Stimulated activated naive CD8-positive, alpha-beta T cell treated with anti-CD3 and anti-CD28 coated beads, Interleukin-15, amount 100 ng/mL, for 72 hours (primary cell): ENCODE measurements at regions not wholly inside any gene's neighbourhood (a gene's known extent, or its start where the extent isn't known, plus 50 kb on each side); places are given as distances from the start of the nearest gene placed in this dataset.
"Not testable (repeated sequence)": the region's sequence is repeated elsewhere in the genome, so short reads cannot be mapped to it uniquely, and the experiment has no call there.

ENCODE experiments used
- ATAC-seq: fragments of 150-1000 bp; cut with Tn5 transposase; 2 replicates; pipeline ENCODE4 v1.10.0; 2021; ENCODE audit warnings: mild to moderate bottlenecking, moderate library complexity
- DNase-seq, 2 donors: peaks; one replicate each; pipeline ENCODE4 v3.0.0; 2021 to 2022
- H3K27ac Mint-ChIP-seq, 2 donors: one replicate each; pipeline ENCODE4 v1.8.0; 2022; ENCODE audit warnings: mild to moderate bottlenecking in 2 of 2, mixed read lengths in 2 of 2, moderate library complexity in 2 of 2
- H3K27me3 Mint-ChIP-seq: one replicate; pipeline ENCODE4 v1.8.0; 2022; ENCODE audit warnings: mixed read lengths
- H3K4me1 Mint-ChIP-seq: one replicate; pipeline ENCODE4 v1.8.0; 2022; ENCODE audit warnings: mild to moderate bottlenecking, mixed read lengths
- H3K4me3 Mint-ChIP-seq, 2 donors: one replicate each; pipeline ENCODE4 v1.8.0; 2022; ENCODE audit warnings: mild to moderate bottlenecking in 2 of 2, mixed read lengths in 2 of 2, moderate library complexity in 1 of 2
- H3K9me3 Mint-ChIP-seq, 2 donors: one replicate each; pipeline ENCODE4 v1.8.0; 2022; ENCODE audit warnings: mixed read lengths in 2 of 2

- H3K27me3 Mint-ChIP-seq = peaks cover 47% of the 10 kb centered on the region
- ATAC-seq, H3K27ac Mint-ChIP-seq, H3K9me3 Mint-ChIP-seq, H3K4me3 Mint-ChIP-seq, H3K4me1 Mint-ChIP-seq, DNase-seq: not testable (repeated sequence)
Observed at GRCh38 chr4:55696424-55696823, 60.3 kb upstream of the NMU start.

GRCh38 chr4:55706541-55706940 lies 70.4 kb upstream of the NMU start:
- Mint-ChIP-seq H3K27ac (no peak overlapping the region), H3K9me3 (no peaks in the 10 kb centered on the region), H3K4me1 (no peaks in the 10 kb centered on the region), H3K27me3 (peaks cover 30% of the 10 kb centered on the region), H3K4me3 (no peak overlapping the region)
- DNase-seq (no peak), ATAC-seq (no peak)

- Mint-ChIP-seq H3K27ac (peak overlapping the region in 1 of 2 donors; percentile 27), H3K4me1 (no peaks in the 10 kb centered on the region), H3K4me3 (no peak overlapping the region), H3K9me3 (no peaks in the 10 kb centered on the region), H3K27me3 (peaks cover 35% of the 10 kb centered on the region)
- ATAC-seq (no peak), DNase-seq (no peak)
Observed at GRCh38 chr4:55707507-55707906, 71.4 kb upstream of the NMU start.

GRCh38 chr4:55707991-55708390 lies 71.9 kb upstream of the NMU start:
- H3K27me3 Mint-ChIP-seq = peaks cover 38% of the 10 kb centered on the region
- not testable (repeated sequence) for DNase-seq, ATAC-seq, H3K4me1 Mint-ChIP-seq, H3K4me3 Mint-ChIP-seq, H3K27ac Mint-ChIP-seq, H3K9me3 Mint-ChIP-seq

GRCh38 chr4:55712835-55713234 lies 76.7 kb upstream of the NMU start:
- not testable (repeated sequence) for H3K9me3 Mint-ChIP-seq, H3K4me1 Mint-ChIP-seq, ATAC-seq, DNase-seq, H3K27ac Mint-ChIP-seq, H3K4me3 Mint-ChIP-seq
- H3K27me3 Mint-ChIP-seq = peaks cover 37% of the 10 kb centered on the region

- ATAC-seq (no peak), DNase-seq (no peak)
- no peak overlapping the region for H3K4me3 Mint-ChIP-seq
- no peak overlapping the region for H3K27ac Mint-ChIP-seq
- H3K4me1 Mint-ChIP-seq = no peaks in the 10 kb centered on the region
- H3K27me3 Mint-ChIP-seq = no peaks in the 10 kb centered on the region
- H3K9me3 Mint-ChIP-seq = no peaks in the 10 kb centered on the region
Observed at GRCh38 chr4:55721651-55722050, 85.6 kb upstream of the NMU start.

- ATAC-seq = no peak
- Mint-ChIP-seq H3K27ac (no peak overlapping the region), H3K9me3 (no peaks in the 10 kb centered on the region), H3K27me3 (no peaks in the 10 kb centered on the region), H3K4me3 (no peak overlapping the region), H3K4me1 (no peaks in the 10 kb centered on the region)
- DNase-seq = no peak
Observed at GRCh38 chr4:55722132-55722531, 86.0 kb upstream of the NMU start.

- no peak overlapping the region for H3K4me3 Mint-ChIP-seq
- H3K27ac Mint-ChIP-seq = no peak overlapping the region
- H3K9me3 Mint-ChIP-seq = no peaks in the 10 kb centered on the region
- no peak for ATAC-seq
- no peaks in the 10 kb centered on the region for H3K4me1 Mint-ChIP-seq
- no peak for DNase-seq
- H3K27me3 Mint-ChIP-seq = peaks cover under 1% of the 10 kb centered on the region
Observed at GRCh38 chr4:55723403-55723802, 87.3 kb upstream of the NMU start.

GRCh38 chr4:55725057-55725456 lies 89.0 kb upstream of the NMU start:
- Mint-ChIP-seq H3K4me3 (no peak overlapping the region), H3K4me1 (no peaks in the 10 kb centered on the region), H3K27me3 (peaks cover 16% of the 10 kb centered on the region), H3K9me3 (no peaks in the 10 kb centered on the region), H3K27ac (no peak overlapping the region)
- ATAC-seq = no peak
- DNase-seq = no peak

GRCh38 chr4:55727746-55728145 lies 91.6 kb upstream of the NMU start:
- peaks cover 32% of the 10 kb centered on the region for H3K27me3 Mint-ChIP-seq
- H3K4me1 Mint-ChIP-seq = no peaks in the 10 kb centered on the region
- no peak for ATAC-seq
- H3K27ac Mint-ChIP-seq = no peak overlapping the region
- H3K4me3 Mint-ChIP-seq = no peak overlapping the region
- DNase-seq = no peak
- H3K9me3 Mint-ChIP-seq = no peaks in the 10 kb centered on the region

GRCh38 chr4:55729351-55730279 lies 90.0 kb upstream of the EXOC1L start:
- Mint-ChIP-seq H3K9me3 (no peaks in the 10 kb centered on the region), H3K4me3 (no peak overlapping the region), H3K4me1 (no peaks in the 10 kb centered on the region)

GRCh38 chr4:55730280-55730931 lies 89.2 kb upstream of the EXOC1L start:
- Mint-ChIP-seq H3K9me3 (no peaks in the 10 kb centered on the region), H3K4me3 (no peak overlapping the region), H3K27me3 (peaks cover 43% of the 10 kb centered on the region), H3K4me1 (no peaks in the 10 kb centered on the region), H3K27ac (no peak overlapping the region)
- ATAC-seq = no peak
- DNase-seq = no peak

More at GRCh38 chr4:55729351-55730279, 90.0 kb upstream of the EXOC1L start:
- Mint-ChIP-seq H3K27ac (no peak overlapping the region), H3K27me3 (peaks cover 36% of the 10 kb centered on the region)
- DNase-seq (no peak), ATAC-seq (no peak)

- Mint-ChIP-seq H3K9me3 (no peaks in the 10 kb centered on the region), H3K4me1 (no peaks in the 10 kb centered on the region), H3K27me3 (peaks cover 48% of the 10 kb centered on the region), H3K27ac (no peak overlapping the region), H3K4me3 (no peak overlapping the region)
- DNase-seq (no peak), ATAC-seq (no peak)
Observed at GRCh38 chr4:55731959-55732358, 87.6 kb upstream of the EXOC1L start.

- ATAC-seq = no peak
- Mint-ChIP-seq H3K4me3 (no peak overlapping the region), H3K27ac (no peak overlapping the region), H3K4me1 (no peaks in the 10 kb centered on the region), H3K27me3 (peaks cover 54% of the 10 kb centered on the region), H3K9me3 (no peaks in the 10 kb centered on the region)
- no peak for DNase-seq
Observed at GRCh38 chr4:55732864-55733263, 86.7 kb upstream of the EXOC1L start.

- no peak overlapping the region for H3K4me3 Mint-ChIP-seq
- H3K27me3 Mint-ChIP-seq = peaks cover 58% of the 10 kb centered on the region
- no peak for ATAC-seq
- DNase-seq = no peak
- no peaks in the 10 kb centered on the region for H3K9me3 Mint-ChIP-seq
- no peak overlapping the region for H3K27ac Mint-ChIP-seq
- no peaks in the 10 kb centered on the region for H3K4me1 Mint-ChIP-seq
Observed at GRCh38 chr4:55733932-55734331, 85.7 kb upstream of the EXOC1L start.

- ATAC-seq (no peak), DNase-seq (no peak)
- H3K9me3 Mint-ChIP-seq = no peaks in the 10 kb centered on the region
- H3K27ac Mint-ChIP-seq = no peak overlapping the region
- H3K27me3 Mint-ChIP-seq = peaks cover 65% of the 10 kb centered on the region
- no peaks in the 10 kb centered on the region for H3K4me1 Mint-ChIP-seq
- no peak overlapping the region for H3K4me3 Mint-ChIP-seq
Observed at GRCh38 chr4:55736605-55737183, 82.9 kb upstream of the EXOC1L start.
